Trophoblast cell (in vitro differentiated cells and primary cell): ENCODE measurements at regions not wholly inside any gene's neighbourhood (a gene's known extent, or its start where the extent isn't known, plus 50 kb on each side); places are given as distances from the start of the nearest gene placed in this dataset.

Source experiments
- DNase-seq, 2 donors: peaks; one replicate each; pipeline ENCODE4 v3.0.0-alpha.2; 2016
- H2AFZ ChIP-seq: 2 replicates; pipeline ENCODE4 v1.6.1; 2013; ENCODE audit warnings: low read length, moderate library complexity, mild to moderate bottlenecking; ENCODE audit not compliant: insufficient read depth, poor library complexity
- H2AK5ac ChIP-seq: 2 replicates; pipeline ENCODE4 v1.6.1; 2013; ENCODE audit warnings: mild to moderate bottlenecking, low read length
- H2BK120ac ChIP-seq: 2 replicates; pipeline ENCODE4 v1.6.1; 2013; ENCODE audit warnings: low read length, mild to moderate bottlenecking, moderate library complexity; ENCODE audit not compliant: insufficient read depth, poor library complexity
- H2BK12ac ChIP-seq: 2 replicates; pipeline ENCODE4 v1.6.1; 2013; ENCODE audit warnings: mild to moderate bottlenecking, low read length, moderate library complexity
- H2BK5ac ChIP-seq: 2 replicates; pipeline ENCODE4 v1.6.1; 2013; ENCODE audit warnings: low read length, low read depth, moderate library complexity, mild to moderate bottlenecking; ENCODE audit not compliant: poor library complexity
- H3K14ac ChIP-seq: 2 replicates; pipeline ENCODE4 v1.6.1; 2013; ENCODE audit warnings: mild to moderate bottlenecking, low read length
- H3K18ac ChIP-seq: 2 replicates; pipeline ENCODE4 v1.6.1; 2013; ENCODE audit warnings: mild to moderate bottlenecking, low read length
- H3K23ac ChIP-seq: 2 replicates; pipeline ENCODE4 v1.6.1; 2013; ENCODE audit warnings: low read length
- H3K27ac ChIP-seq: 2 replicates; pipeline ENCODE4 v1.5.1; 2013; ENCODE audit warnings: low read depth, mild to moderate bottlenecking, inconsistent platforms, low read length, moderate library complexity
- H3K27me3 ChIP-seq: 2 replicates; pipeline ENCODE4 v1.6.1; 2013; ENCODE audit warnings: inconsistent platforms, mild to moderate bottlenecking, low read length, moderate library complexity; ENCODE audit not compliant: insufficient read depth
- H3K36me3 ChIP-seq, 2 experiments: 1 replicate in 1 of 2; 2 replicates in 1 of 2; pipeline ENCODE4 v1.6.1; 2013; ENCODE audit warnings: low read length in 2 of 2, mild to moderate bottlenecking in 2 of 2, moderate library complexity in 1 of 2; ENCODE audit not compliant: insufficient read depth in 2 of 2, control insufficient read depth in 1 of 2
- H3K4ac ChIP-seq: 2 replicates; pipeline ENCODE4 v1.6.1; 2013; ENCODE audit warnings: low read depth, mild to moderate bottlenecking, low read length, moderate library complexity
- H3K4me1 ChIP-seq, 2 experiments: 1 replicate in 1 of 2; 2 replicates in 1 of 2; pipeline ENCODE4 v1.6.1; 2013; ENCODE audit warnings: low read length in 2 of 2, mild to moderate bottlenecking in 2 of 2, moderate library complexity in 1 of 2; ENCODE audit not compliant: insufficient read depth in 2 of 2, control insufficient read depth in 1 of 2
- H3K4me2 ChIP-seq: 2 replicates; pipeline ENCODE4 v1.6.1; 2013; ENCODE audit warnings: inconsistent platforms, mild to moderate bottlenecking, low read length, moderate library complexity
- H3K4me3 ChIP-seq: 2 replicates; pipeline ENCODE4 v1.5.1; 2013; ENCODE audit warnings: mild to moderate bottlenecking, low read depth, low read length, inconsistent platforms
- H3K79me1 ChIP-seq: one replicate; pipeline ENCODE4 v1.6.1; 2013; ENCODE audit warnings: low read length
- H3K79me2 ChIP-seq: 2 replicates; pipeline ENCODE4 v1.6.1; 2013; ENCODE audit warnings: low read length, mild to moderate bottlenecking; ENCODE audit not compliant: control insufficient read depth, insufficient read depth, poor library complexity
- H3K9ac ChIP-seq: 2 replicates; pipeline ENCODE4 v1.6.1; 2013; ENCODE audit warnings: mild to moderate bottlenecking, low read length
- H3K9me3 ChIP-seq: 2 replicates; pipeline ENCODE4 v1.6.1; 2013; ENCODE audit warnings: low read depth, mild to moderate bottlenecking, control low read depth, inconsistent platforms, low read length; ENCODE audit not compliant: insufficient read depth
- H4K12ac ChIP-seq: 2 replicates; pipeline ENCODE4 v1.6.1; 2013; ENCODE audit warnings: low read depth, mild to moderate bottlenecking, low read length, moderate library complexity
- H4K8ac ChIP-seq: 2 replicates; pipeline ENCODE4 v1.6.1; 2013; ENCODE audit warnings: low read depth, mild to moderate bottlenecking, low read length, moderate library complexity
- H4K91ac ChIP-seq: one replicate; pipeline ENCODE4 v1.6.1; 2013; ENCODE audit warnings: low read depth, mild to moderate bottlenecking, low read length, moderate library complexity
- WGBS: extraction: QIAGEN DNeasy Blood & Tissue Kit; methylation state at CpG from one replicate; pipeline ENCODE4 v1.1.7; 2013; ENCODE audit warnings: missing lambda C conversion rate; ENCODE audit not compliant: insufficient read length, insufficient coverage; ENCODE audit errors: extremely low coverage; 5-methylcytosine and 5-hydroxymethylcytosine counted together

- H3K4me3 ChIP-seq, result no peak overlapping the region
- H2BK5ac ChIP-seq, result no peak overlapping the region
- peaks cover 2% of the 10 kb centered on the region for H3K9me3 ChIP-seq
- no peak overlapping the region for H3K27ac ChIP-seq
- no peak overlapping the region for H2BK120ac ChIP-seq
- no peaks in the 10 kb centered on the region for H3K4me1 ChIP-seq
- no peaks in the 10 kb centered on the region for H3K27me3 ChIP-seq
- peaks cover 4% of the 10 kb centered on the region for H3K79me1 ChIP-seq
- no peak overlapping the region for H2AK5ac ChIP-seq
- no peak overlapping the region for H3K18ac ChIP-seq
- H3K23ac ChIP-seq, result no peak overlapping the region
- no peak overlapping the region for H4K8ac ChIP-seq
- no peak overlapping the region for H4K12ac ChIP-seq
- no peak overlapping the region for H3K9ac ChIP-seq
- no peak overlapping the region for H3K14ac ChIP-seq
- WGBS, result no CpG with 5 or more reads among the region's 1 CpG
- H3K4ac ChIP-seq, result no peak overlapping the region
- H3K79me2 ChIP-seq, result no peaks in the 10 kb centered on the region
- H2AFZ ChIP-seq, result no peak overlapping the region
- no peak overlapping the region for H3K4me2 ChIP-seq
- no peaks in the 10 kb centered on the region for H3K36me3 ChIP-seq
- no peak overlapping the region for H2BK12ac ChIP-seq
- DNase-seq, result no peak
- no peak overlapping the region for H4K91ac ChIP-seq
These were observed 112.9 kb upstream of the ELAVL2 start for GRCh38 chr9:23938908-23939307.

GRCh38 chr9:23934291-23934906 lies 108.4 kb upstream of the ELAVL2 start:
- no peaks in the 10 kb centered on the region for H3K4me1 ChIP-seq
- no peaks in the 10 kb centered on the region for H3K79me2 ChIP-seq
- H3K18ac ChIP-seq, result no peak overlapping the region
- no peak overlapping the region for H4K91ac ChIP-seq
- no CpG with 5 or more reads among the region's 1 CpG for WGBS
- no peak overlapping the region for H2AK5ac ChIP-seq
- no peaks in the 10 kb centered on the region for H3K79me1 ChIP-seq
- no peak overlapping the region for H3K14ac ChIP-seq
- no peak overlapping the region for H2BK5ac ChIP-seq
- no peak overlapping the region for H4K12ac ChIP-seq
- H3K36me3 ChIP-seq, result no peaks in the 10 kb centered on the region
- H3K4ac ChIP-seq, result no peak overlapping the region
- no peak for DNase-seq
- H2AFZ ChIP-seq, result no peak overlapping the region
- H3K4me3 ChIP-seq, result no peak overlapping the region
- H3K4me2 ChIP-seq, result no peak overlapping the region
- H3K27ac ChIP-seq, result no peak overlapping the region
- H3K23ac ChIP-seq, result no peak overlapping the region
- no peak overlapping the region for H4K8ac ChIP-seq
- no peaks in the 10 kb centered on the region for H3K27me3 ChIP-seq
- no peak overlapping the region for H2BK12ac ChIP-seq
- H3K9me3 ChIP-seq, result no peaks in the 10 kb centered on the region
- no peak overlapping the region for H3K9ac ChIP-seq
- no peak overlapping the region for H2BK120ac ChIP-seq

GRCh38 chr9:23933348-23933747 lies 107.3 kb upstream of the ELAVL2 start:
- Histone ChIP-seq H3K23ac (no peak overlapping the region), H3K4ac (no peak overlapping the region), H3K18ac (no peak overlapping the region), H3K4me1 (no peaks in the 10 kb centered on the region), H2BK5ac (no peak overlapping the region), H3K9ac (no peak overlapping the region), H2BK120ac (no peak overlapping the region), H4K12ac (no peak overlapping the region), H4K91ac (no peak overlapping the region), H3K79me1 (no peaks in the 10 kb centered on the region), H3K79me2 (no peaks in the 10 kb centered on the region), H3K4me2 (no peak overlapping the region), H3K27me3 (no peaks in the 10 kb centered on the region), H3K27ac (no peak overlapping the region), H3K4me3 (no peak overlapping the region), H4K8ac (no peak overlapping the region), H2BK12ac (no peak overlapping the region), H3K14ac (no peak overlapping the region), H2AK5ac (no peak overlapping the region), H3K36me3 (no peaks in the 10 kb centered on the region), H3K9me3 (no peaks in the 10 kb centered on the region), H2AFZ (no peak overlapping the region)
- WGBS, result no CpG with 5 or more reads among the region's 2 CpGs
- DNase-seq, result no peak

- Histone ChIP-seq H3K79me1 (no peaks in the 10 kb centered on the region), H4K12ac (no peak overlapping the region), H3K27me3 (no peaks in the 10 kb centered on the region), H3K9ac (no peak overlapping the region), H3K4ac (no peak overlapping the region), H2AFZ (no peak overlapping the region), H3K4me1 (no peaks in the 10 kb centered on the region), H3K23ac (no peak overlapping the region), H3K18ac (no peak overlapping the region), H3K4me3 (no peak overlapping the region), H3K36me3 (no peaks in the 10 kb centered on the region), H4K8ac (no peak overlapping the region), H3K9me3 (no peaks in the 10 kb centered on the region), H3K14ac (no peak overlapping the region), H3K27ac (no peak overlapping the region), H2BK120ac (no peak overlapping the region), H2BK5ac (no peak overlapping the region), H3K4me2 (no peak overlapping the region), H2AK5ac (no peak overlapping the region), H3K79me2 (no peaks in the 10 kb centered on the region), H2BK12ac (no peak overlapping the region), H4K91ac (no peak overlapping the region)
- no peak for DNase-seq
These were observed 100.3 kb upstream of the ELAVL2 start for GRCh38 chr9:23926368-23926767.
